ENCODE measurements at regions not wholly inside any gene's neighbourhood (a gene's known extent, or its start where the extent isn't known, plus 50 kb on each side); places are given as distances from the start of the nearest gene placed in this dataset.

- Histone ChIP-seq H3K27ac (no peak overlapping the region), H3K36me3 (no peaks in the 10 kb centered on the region), H3K27me3 (no peaks in the 10 kb centered on the region), H3K4me3 (no peak overlapping the region), H3K4me1 (no peaks in the 10 kb centered on the region), H3K9me3 (no peaks in the 10 kb centered on the region)
- no peak for TF ChIP-seq POLR2AphosphoS5 (IDR thresholded peaks at IDR 0.05; ENCODE audit: insufficient read depth in 1 of 2, low read depth in 1 of 2)
- TF ChIP-seq, protein P1, sequence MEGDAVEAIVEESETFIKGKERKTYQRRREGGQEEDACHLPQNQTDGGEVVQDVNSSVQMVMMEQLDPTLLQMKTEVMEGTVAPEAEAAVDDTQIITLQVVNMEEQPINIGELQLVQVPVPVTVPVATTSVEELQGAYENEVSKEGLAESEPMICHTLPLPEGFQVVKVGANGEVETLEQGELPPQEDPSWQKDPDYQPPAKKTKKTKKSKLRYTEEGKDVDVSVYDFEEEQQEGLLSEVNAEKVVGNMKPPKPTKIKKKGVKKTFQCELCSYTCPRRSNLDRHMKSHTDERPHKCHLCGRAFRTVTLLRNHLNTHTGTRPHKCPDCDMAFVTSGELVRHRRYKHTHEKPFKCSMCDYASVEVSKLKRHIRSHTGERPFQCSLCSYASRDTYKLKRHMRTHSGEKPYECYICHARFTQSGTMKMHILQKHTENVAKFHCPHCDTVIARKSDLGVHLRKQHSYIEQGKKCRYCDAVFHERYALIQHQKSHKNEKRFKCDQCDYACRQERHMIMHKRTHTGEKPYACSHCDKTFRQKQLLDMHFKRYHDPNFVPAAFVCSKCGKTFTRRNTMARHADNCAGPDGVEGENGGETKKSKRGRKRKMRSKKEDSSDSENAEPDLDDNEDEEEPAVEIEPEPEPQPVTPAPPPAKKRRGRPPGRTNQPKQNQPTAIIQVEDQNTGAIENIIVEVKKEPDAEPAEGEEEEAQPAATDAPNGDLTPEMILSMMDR (IDR thresholded peaks at IDR 0.05): no peak
- TF ChIP-seq POLR2A (IDR thresholded peaks at IDR 0.05): no peak
- intact Hi-C loops (cut with DNase I): no loop called here
- DNase-seq (ENCODE audit: extremely low spot score in 2 of 2): no peak
These were observed 163.0 kb upstream of the KRR1 start for GRCh38 chr12:75674393-75674792.

DNA sequence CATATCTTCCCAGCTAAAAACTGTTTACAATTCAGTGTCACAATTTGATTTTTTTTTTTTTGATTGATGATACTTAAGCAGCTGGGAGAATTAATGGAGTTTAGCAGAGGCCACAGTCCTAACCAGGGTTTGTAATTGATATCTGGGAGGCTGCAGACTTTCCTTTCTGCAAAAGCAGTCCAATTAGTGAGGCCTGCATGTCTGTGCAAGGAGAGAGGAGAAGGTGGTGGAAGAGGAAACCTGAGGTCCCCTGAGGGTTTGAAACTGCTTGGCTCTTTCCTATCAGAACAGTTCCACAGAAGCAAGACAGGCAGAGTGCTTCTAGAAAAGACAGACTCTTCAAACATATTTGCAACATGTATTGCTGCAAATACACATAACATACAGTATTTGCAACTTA, 160.8 kb upstream of the KRR1 start:
- Histone ChIP-seq H3K27me3 (no peaks in the 10 kb centered on the region), H3K4me3 (no peak overlapping the region), H3K9me3 (no peaks in the 10 kb centered on the region), H3K27ac (no peak overlapping the region), H3K4me1 (no peaks in the 10 kb centered on the region), H3K36me3 (no peaks in the 10 kb centered on the region)
- TF ChIP-seq, protein P1 (IDR thresholded peaks at IDR 0.05): no peak
- TF ChIP-seq POLR2AphosphoS5 (IDR thresholded peaks at IDR 0.05; ENCODE audit: insufficient read depth in 1 of 2, low read depth in 1 of 2) (no peak), POLR2A (IDR thresholded peaks at IDR 0.05) (no peak)
- intact Hi-C loops (cut with DNase I): no loop called here
- no peak for DNase-seq (ENCODE audit: extremely low spot score in 2 of 2)

DNA sequence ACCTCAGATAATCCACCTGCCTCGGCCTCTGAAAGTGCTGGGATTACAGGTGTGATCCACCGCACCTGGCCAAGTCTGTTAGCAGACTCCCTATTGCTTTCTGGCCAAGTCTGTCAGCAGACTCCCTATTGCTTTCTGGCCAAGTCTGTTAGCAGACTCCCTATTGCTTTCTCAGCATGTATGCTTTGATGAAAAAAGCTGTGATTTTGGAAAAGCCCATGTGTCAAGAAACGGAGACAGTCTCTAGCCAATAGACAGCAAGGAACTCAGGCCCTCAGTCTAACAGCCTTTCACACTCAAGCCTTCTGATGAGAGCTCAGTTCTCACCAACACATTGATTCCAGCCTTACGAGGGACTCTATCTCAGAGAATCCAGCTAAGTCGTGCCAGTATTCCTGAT, 158.8 kb upstream of the KRR1 start:
- TF ChIP-seq, protein P1 (IDR thresholded peaks at IDR 0.05): no peak
- no peak for TF ChIP-seq POLR2AphosphoS5 (IDR thresholded peaks at IDR 0.05; ENCODE audit: insufficient read depth in 1 of 2, low read depth in 1 of 2)
- no peak for TF ChIP-seq POLR2A (IDR thresholded peaks at IDR 0.05)
- H3K4me1 ChIP-seq: no peaks in the 10 kb centered on the region
- H3K36me3 ChIP-seq: no peaks in the 10 kb centered on the region
- DNase-seq (ENCODE audit: extremely low spot score in 2 of 2): no peak
- intact Hi-C loops (cut with DNase I): no loop called here
- H3K9me3 ChIP-seq: no peaks in the 10 kb centered on the region
- no peak overlapping the region for H3K27ac ChIP-seq
- no peaks in the 10 kb centered on the region for H3K27me3 ChIP-seq
- H3K4me3 ChIP-seq: no peak overlapping the region

- Histone ChIP-seq H3K4me3 (no peak overlapping the region), H3K27ac (no peak overlapping the region), H3K9me3 (no peaks in the 10 kb centered on the region), H3K4me1 (peaks cover 4% of the 10 kb centered on the region), H3K36me3 (no peaks in the 10 kb centered on the region), H3K27me3 (no peaks in the 10 kb centered on the region)
- DNase-seq (ENCODE audit: extremely low spot score in 2 of 2): no peak
- intact Hi-C loops (cut with DNase I): no loop called here
- TF ChIP-seq, protein P1 (IDR thresholded peaks at IDR 0.05): no peak
- TF ChIP-seq POLR2AphosphoS5 (IDR thresholded peaks at IDR 0.05; ENCODE audit: insufficient read depth in 1 of 2, low read depth in 1 of 2) (no peak), POLR2A (IDR thresholded peaks at IDR 0.05) (no peak)
These were observed 155.5 kb upstream of the KRR1 start for GRCh38 chr12:75666939-75667334.

DNA sequence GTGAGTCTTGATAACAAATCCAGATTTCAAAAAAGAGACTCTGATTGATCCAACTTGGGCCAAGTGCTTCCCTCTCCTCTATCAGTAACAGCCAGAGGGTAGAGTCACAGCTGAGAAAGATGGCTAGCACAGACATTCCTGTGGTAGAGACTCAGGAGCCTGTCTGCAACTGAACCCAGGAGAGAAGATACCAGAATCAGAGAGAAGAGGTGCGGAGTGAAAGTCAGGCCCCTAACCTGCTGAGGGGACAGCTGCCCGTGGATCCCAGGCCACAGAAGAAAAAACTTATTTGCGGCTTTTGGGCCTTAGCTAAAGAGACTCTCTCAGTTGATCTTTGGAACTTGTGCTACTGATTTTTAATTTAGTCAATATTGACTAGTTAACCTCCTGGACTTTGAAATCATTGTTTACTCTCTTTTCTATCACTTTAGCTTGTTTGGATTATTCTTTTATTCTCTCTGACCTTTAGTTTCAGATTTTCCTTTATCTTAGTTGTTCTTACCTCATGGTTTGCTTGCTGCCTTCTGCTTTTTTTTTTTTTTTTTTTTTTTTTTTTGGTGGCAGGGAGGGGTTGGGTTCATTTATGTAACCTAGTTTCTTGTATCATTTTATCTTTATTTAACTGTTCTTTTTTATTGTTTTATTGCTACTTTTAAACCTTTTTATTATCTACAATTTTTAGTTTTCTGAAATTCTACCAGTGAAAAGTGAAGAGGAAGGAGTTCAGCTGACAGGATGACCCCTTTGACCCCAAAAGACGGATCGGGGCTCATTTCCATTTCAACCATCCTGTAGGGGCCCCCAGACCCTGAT, 154.9 kb upstream of the KRR1 start:
- Histone ChIP-seq H3K4me3 (no peak overlapping the region), H3K36me3 (no peaks in the 10 kb centered on the region), H3K4me1 (peaks cover 4% of the 10 kb centered on the region), H3K27ac (peak overlapping the region; percentile 14), H3K27me3 (no peaks in the 10 kb centered on the region), H3K9me3 (no peaks in the 10 kb centered on the region)
- TF ChIP-seq, protein P1 (IDR thresholded peaks at IDR 0.05): no peak
- TF ChIP-seq POLR2AphosphoS5 (IDR thresholded peaks at IDR 0.05; ENCODE audit: insufficient read depth in 1 of 2, low read depth in 1 of 2) (no peak), POLR2A (IDR thresholded peaks at IDR 0.05) (no peak)
- DNase-seq (ENCODE audit: extremely low spot score in 2 of 2): no peak
- intact Hi-C loops (cut with DNase I): no loop called here

All from vagina (tissue), 2 donors.